ENCODE measurements at regions not wholly inside any gene's neighbourhood (a gene's known extent, or its start where the extent isn't known, plus 50 kb on each side); places are given as distances from the start of the nearest gene placed in this dataset.

GRCh38 chr12:90026516-90026915 lies 317.9 kb upstream of the ATP2B1 start:
- no peaks in the 10 kb centered on the region for H3K4me1 ChIP-seq (ENCODE audit: control insufficient read depth in 4 of 4, insufficient read depth in 4 of 4, low read length in 3 of 4)
- no peak overlapping the region for H3K4me3 ChIP-seq (ENCODE audit: low read depth in 1 of 3, low read length in 3 of 3)
- no peak for DNase-seq (ENCODE audit: low spot score)
- no peak overlapping the region for H3K27ac ChIP-seq (ENCODE audit: low read depth in 1 of 2, low read length in 2 of 2)
- whole genome bisulfite sequencing = 94% methylated on average over 9 of the region's 9 CpGs
- TF ChIP-seq EGR1 (IDR thresholded peaks at IDR 0.05; ENCODE audit: low read depth in 2 of 2) = no peak
- TF ChIP-seq YY1 (IDR thresholded peaks at IDR 0.05) = no peak
- TF ChIP-seq HNF4A (conservative IDR thresholded peaks at IDR 0.05) = no peak
- TF ChIP-seq JUND (IDR thresholded peaks at IDR 0.05) = no peak
- TF ChIP-seq REST (IDR thresholded peaks at IDR 0.05) = no peak
- no peak for TF ChIP-seq TAF1 (conservative IDR thresholded peaks at IDR 0.05)
- TF ChIP-seq FOXA2 (IDR thresholded peaks at IDR 0.05) = no peak
- no peak for TF ChIP-seq ZBTB33 (IDR thresholded peaks at IDR 0.05)
- no peak for TF ChIP-seq SP1 (IDR thresholded peaks at IDR 0.05)
- no peak for TF ChIP-seq ATF3 (IDR thresholded peaks at IDR 0.05)
- TF ChIP-seq HNF4G (IDR thresholded peaks at IDR 0.05) = no peak
- H3K27me3 ChIP-seq (ENCODE audit: control insufficient read depth in 4 of 4, insufficient read depth in 4 of 4, low read length in 3 of 4) = no peaks in the 10 kb centered on the region
- no peaks in the 10 kb centered on the region for H3K36me3 ChIP-seq (ENCODE audit: control insufficient read depth in 4 of 4, insufficient read depth in 3 of 4, low read depth in 1 of 4, low read length in 3 of 4)
- H3K9ac ChIP-seq (ENCODE audit: low read depth in 1 of 2, low read length in 2 of 2) = no peak overlapping the region
- H3K9me3 ChIP-seq (ENCODE audit: control insufficient read depth in 4 of 4, low read length in 3 of 4) = no peaks in the 10 kb centered on the region

- no peaks in the 10 kb centered on the region for H3K27me3 ChIP-seq (ENCODE audit: control insufficient read depth in 4 of 4, insufficient read depth in 4 of 4, low read length in 3 of 4)
- no peaks in the 10 kb centered on the region for H3K36me3 ChIP-seq (ENCODE audit: control insufficient read depth in 4 of 4, insufficient read depth in 3 of 4, low read depth in 1 of 4, low read length in 3 of 4)
- no peak overlapping the region for H3K9ac ChIP-seq (ENCODE audit: low read depth in 1 of 2, low read length in 2 of 2)
- H3K4me3 ChIP-seq (ENCODE audit: low read depth in 1 of 3, low read length in 3 of 3) = no peak overlapping the region
- no peaks in the 10 kb centered on the region for H3K4me1 ChIP-seq (ENCODE audit: control insufficient read depth in 4 of 4, insufficient read depth in 4 of 4, low read length in 3 of 4)
- no peaks in the 10 kb centered on the region for H3K9me3 ChIP-seq (ENCODE audit: control insufficient read depth in 4 of 4, low read length in 3 of 4)
- TF ChIP-seq JUND (IDR thresholded peaks at IDR 0.05) (no peak), FOXA1 (IDR thresholded peaks at IDR 0.05) (no peak), ATF3 (IDR thresholded peaks at IDR 0.05) (no peak)
- 80% methylated on average over 6 of the region's 6 CpGs for WGBS
- DNase-seq (ENCODE audit: low spot score) = no peak
- no peak overlapping the region for H3K27ac ChIP-seq (ENCODE audit: low read depth in 1 of 2, low read length in 2 of 2)
These were observed 315.6 kb upstream of the ATP2B1 start for GRCh38 chr12:90024262-90024661.

GRCh38 chr12:90023207-90023900 lies 314.7 kb upstream of the ATP2B1 start:
- Histone ChIP-seq H3K9ac (ENCODE audit: low read depth in 1 of 2, low read length in 2 of 2) (no peak overlapping the region), H3K4me1 (ENCODE audit: control insufficient read depth in 4 of 4, insufficient read depth in 4 of 4, low read length in 3 of 4) (no peaks in the 10 kb centered on the region), H3K4me3 (ENCODE audit: low read depth in 1 of 3, low read length in 3 of 3) (no peak overlapping the region), H3K9me3 (ENCODE audit: control insufficient read depth in 4 of 4, low read length in 3 of 4) (no peaks in the 10 kb centered on the region), H3K27me3 (ENCODE audit: control insufficient read depth in 4 of 4, insufficient read depth in 4 of 4, low read length in 3 of 4) (no peaks in the 10 kb centered on the region), H3K27ac (ENCODE audit: low read depth in 1 of 2, low read length in 2 of 2) (no peak overlapping the region), H3K36me3 (ENCODE audit: control insufficient read depth in 4 of 4, insufficient read depth in 3 of 4, low read depth in 1 of 4, low read length in 3 of 4) (no peaks in the 10 kb centered on the region)
- no peak for DNase-seq (ENCODE audit: low spot score)
- TF ChIP-seq FOXA2 (IDR thresholded peaks at IDR 0.05) (no peak), NR2F2 (IDR thresholded peaks at IDR 0.05) (no peak), RAD21 (IDR thresholded peaks at IDR 0.05) (no peak), RXRA (IDR thresholded peaks at IDR 0.05) (no peak), GABPA (IDR thresholded peaks at IDR 0.05 in 1 of 2, conservative IDR thresholded peaks at IDR 0.05 in 1 of 2) (no peak), TAF1 (conservative IDR thresholded peaks at IDR 0.05) (no peak), SP1 (IDR thresholded peaks at IDR 0.05) (no peak), EGR1 (IDR thresholded peaks at IDR 0.05; ENCODE audit: low read depth in 2 of 2) (no peak), HNF4A (conservative IDR thresholded peaks at IDR 0.05) (no peak), CTCF (IDR thresholded peaks at IDR 0.05; ENCODE audit: low read depth, low read length, missing input control) (no peak), MAX (IDR thresholded peaks at IDR 0.05) (no peak), HNF4G (IDR thresholded peaks at IDR 0.05) (no peak)
- WGBS = 95% methylated on average over 1 of the region's 1 CpG
